Stomach (tissue), 8 donors: ENCODE measurements at regions not wholly inside any gene's neighbourhood (a gene's known extent, or its start where the extent isn't known, plus 50 kb on each side); places are given as distances from the start of the nearest gene placed in this dataset.
A peak's percentile ranks its signal among the peaks of the same experiment; 100 is the strongest.

Source experiments
- DNase-seq, 2 donors: peaks; one replicate each; pipeline versions ENCODE4 v3.0.0 to v3.0.0-alpha.2; 2013 to 2019
- H3K27ac ChIP-seq, 5 donors: fragments of 200-600 bp in 4 of 5; sonication (generic) in 4 of 5; one replicate each; pipeline ENCODE4 v1.5.1; 2013 to 2019; ENCODE audit warnings: mild to moderate bottlenecking in 1 of 5, moderate library complexity in 1 of 5
- H3K27me3 ChIP-seq, 3 donors: fragments of 200-600 bp; sonication (generic); one replicate each; pipeline ENCODE4 v1.5.1; 2017 to 2019; ENCODE audit warnings: mixed run types in 1 of 3
- H3K36me3 ChIP-seq, 4 donors: fragments of 200-600 bp; sonication (generic); 1 replicate in 3 of 4; 2 replicates in 1 of 4; pipeline ENCODE4 v1.5.1; 2016 to 2019
- H3K4me1 ChIP-seq, 4 donors: fragments of 200-600 bp; sonication (generic); one replicate each; pipeline ENCODE4 v1.5.1; 2016 to 2019
- H3K4me3 ChIP-seq, 4 donors: fragments of 200-600 bp; sonication (generic) in 3 of 4; one replicate each; pipeline ENCODE4 v1.5.1; 2016 to 2019; ENCODE audit warnings: mild to moderate bottlenecking in 1 of 4
- H3K9me3 ChIP-seq, 4 donors: fragments of 200-600 bp; sonication (generic); one replicate each; pipeline ENCODE4 v1.5.1; 2016 to 2019
- EP300 ChIP-seq: sonication (generic); formaldehyde crosslinking; IDR thresholded peaks from one replicate; pipeline ENCODE4 v1.6.1; 2017; ENCODE audit warnings: antibody characterized with exemption
- POLR2A ChIP-seq, 4 donors: fragments of 450-650 bp; IDR thresholded peaks; one replicate each; pipeline ENCODE4 v1.6.1; 2016; ENCODE audit warnings: antibody characterized with exemption in 4 of 4, control low read depth in 2 of 4, mild to moderate bottlenecking in 1 of 4, moderate library complexity in 1 of 4
- POLR2AphosphoS5 ChIP-seq, 3 donors: sonication (generic); formaldehyde crosslinking; IDR thresholded peaks; one replicate each; pipeline ENCODE4 v1.6.1; 2016; ENCODE audit warnings: antibody characterized with exemption in 3 of 3
- WGBS, 5 donors: extraction: QIAGEN DNeasy Blood & Tissue Kit in 3 of 5; methylation state at CpG; one replicate each; pipeline versions ENCODE4 v1.1.5 to v1.1.7; 2013 to 2018; 5-methylcytosine and 5-hydroxymethylcytosine counted together
- intact Hi-C: fragments of 100-400 bp; cut with DNase I; formaldehyde crosslinking; loops from one replicate; pipeline ENCODE4 v1.15.1; 2023; ENCODE audit warnings: low total_unique reads
- TF ChIP-seq, protein P1 (sequence below), 7 experiments: fragments of 450-650 bp in 4 of 7; fragments of 200-600 bp in 3 of 7; sonication (generic) in 3 of 7; IDR thresholded peaks; one replicate each; pipeline ENCODE4 v1.5.1; 2016 to 2019; ENCODE audit warnings: antibody characterized with exemption in 7 of 7, control low read depth in 2 of 7, mild to moderate bottlenecking in 1 of 7
- donor health status: healthy with polysubstance abuse.
- donor health status: Bipolar disorder and iron deficiency.
- donor health status: healthy.

DNA sequence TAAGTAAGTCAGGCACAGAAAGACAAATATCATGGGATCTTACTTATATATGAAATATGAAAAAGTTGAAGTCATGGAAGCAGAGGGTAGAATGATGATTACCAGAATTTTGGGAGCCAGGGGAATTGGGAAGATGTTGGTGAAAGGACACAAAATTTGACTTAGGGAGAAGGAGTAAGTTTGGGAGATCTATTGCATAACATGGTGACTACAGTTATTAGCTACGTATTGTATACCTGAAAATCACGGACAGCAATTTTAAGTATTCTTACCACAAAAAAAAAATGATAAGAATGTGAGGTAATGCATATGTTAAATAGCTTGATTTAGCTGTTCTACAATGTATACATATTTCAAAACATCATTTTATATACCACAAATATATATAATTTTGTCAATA, 94.2 kb upstream of the COL5A2 start:
- no peak for DNase-seq
- no peaks in the 10 kb centered on the region for H3K4me1 ChIP-seq
- intact Hi-C loops = loop anchor here (10.0 kb wide), 1 partner anchor 119 kb away; no protein-coding TSS in a partner anchor
- no peak overlapping the region for H3K27ac ChIP-seq
- TF ChIP-seq, protein P1, sequence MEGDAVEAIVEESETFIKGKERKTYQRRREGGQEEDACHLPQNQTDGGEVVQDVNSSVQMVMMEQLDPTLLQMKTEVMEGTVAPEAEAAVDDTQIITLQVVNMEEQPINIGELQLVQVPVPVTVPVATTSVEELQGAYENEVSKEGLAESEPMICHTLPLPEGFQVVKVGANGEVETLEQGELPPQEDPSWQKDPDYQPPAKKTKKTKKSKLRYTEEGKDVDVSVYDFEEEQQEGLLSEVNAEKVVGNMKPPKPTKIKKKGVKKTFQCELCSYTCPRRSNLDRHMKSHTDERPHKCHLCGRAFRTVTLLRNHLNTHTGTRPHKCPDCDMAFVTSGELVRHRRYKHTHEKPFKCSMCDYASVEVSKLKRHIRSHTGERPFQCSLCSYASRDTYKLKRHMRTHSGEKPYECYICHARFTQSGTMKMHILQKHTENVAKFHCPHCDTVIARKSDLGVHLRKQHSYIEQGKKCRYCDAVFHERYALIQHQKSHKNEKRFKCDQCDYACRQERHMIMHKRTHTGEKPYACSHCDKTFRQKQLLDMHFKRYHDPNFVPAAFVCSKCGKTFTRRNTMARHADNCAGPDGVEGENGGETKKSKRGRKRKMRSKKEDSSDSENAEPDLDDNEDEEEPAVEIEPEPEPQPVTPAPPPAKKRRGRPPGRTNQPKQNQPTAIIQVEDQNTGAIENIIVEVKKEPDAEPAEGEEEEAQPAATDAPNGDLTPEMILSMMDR (IDR thresholded peaks at IDR 0.05) = no peak
- no peak for TF ChIP-seq POLR2AphosphoS5 (IDR thresholded peaks at IDR 0.05)
- no peak for TF ChIP-seq POLR2A (IDR thresholded peaks at IDR 0.05)
- no peak for TF ChIP-seq EP300
- no peaks in the 10 kb centered on the region for H3K36me3 ChIP-seq
- no peak overlapping the region for H3K4me3 ChIP-seq
- no peaks in the 10 kb centered on the region for H3K9me3 ChIP-seq
- WGBS, 5 donors = 45 to 72% (median 46%) methylated on average over 2 of the region's 2 CpGs
- no peaks in the 10 kb centered on the region for H3K27me3 ChIP-seq

DNA sequence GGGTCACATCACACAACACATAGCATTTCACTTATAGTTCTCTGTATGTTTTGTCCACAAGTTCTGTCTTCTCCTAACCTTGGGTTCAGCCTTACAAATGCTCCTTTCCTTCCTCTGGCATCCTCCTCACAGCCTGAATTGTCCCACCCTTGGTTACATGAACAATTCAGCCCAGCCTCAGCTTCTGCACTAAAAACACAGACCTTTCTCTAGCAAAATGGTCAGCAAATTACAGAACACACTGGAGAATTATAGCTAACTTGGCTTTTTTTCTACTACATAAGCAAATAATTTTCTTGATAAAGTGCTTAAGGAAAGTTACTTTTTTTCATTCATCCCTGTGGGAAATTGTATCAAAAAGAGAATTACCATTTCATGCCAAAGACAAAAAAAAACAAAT, 94.8 kb upstream of the COL5A2 start:
- Histone ChIP-seq H3K4me3 (no peak overlapping the region), H3K9me3 (no peaks in the 10 kb centered on the region), H3K27ac (no peak overlapping the region), H3K4me1 (no peaks in the 10 kb centered on the region), H3K36me3 (no peaks in the 10 kb centered on the region), H3K27me3 (no peaks in the 10 kb centered on the region)
- TF ChIP-seq POLR2A (IDR thresholded peaks at IDR 0.05) (no peak), POLR2AphosphoS5 (IDR thresholded peaks at IDR 0.05) (no peak), EP300 (no peak)
- TF ChIP-seq, protein P1 (IDR thresholded peaks at IDR 0.05) = no peak
- intact Hi-C loops = loop anchor here (10.0 kb wide), 1 partner anchor 120 kb away; no protein-coding TSS in a partner anchor
- no peak for DNase-seq

DNA sequence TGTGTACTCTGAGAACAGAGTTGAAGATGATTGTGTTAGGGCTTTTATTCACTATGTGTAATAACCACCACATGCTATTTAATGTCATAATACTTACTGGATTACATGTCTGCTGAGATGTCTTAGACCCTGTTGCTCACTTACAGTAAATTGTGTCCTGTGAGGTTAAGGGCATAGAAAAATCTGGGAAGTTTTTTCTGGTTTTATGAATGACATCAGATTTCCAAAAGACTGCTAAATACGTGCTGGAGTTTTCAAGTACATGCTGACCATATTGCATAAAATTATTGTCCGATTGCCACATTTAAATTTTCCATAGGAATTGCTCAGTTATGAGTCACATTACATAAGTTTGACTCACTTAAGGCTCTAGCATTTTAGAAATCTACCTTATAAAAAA, 96.7 kb upstream of the COL5A2 start:
- WGBS, 5 donors = 79 to 92% (median 87%) methylated on average over 2 of the region's 2 CpGs
- H3K27ac ChIP-seq = no peak overlapping the region

DNA sequence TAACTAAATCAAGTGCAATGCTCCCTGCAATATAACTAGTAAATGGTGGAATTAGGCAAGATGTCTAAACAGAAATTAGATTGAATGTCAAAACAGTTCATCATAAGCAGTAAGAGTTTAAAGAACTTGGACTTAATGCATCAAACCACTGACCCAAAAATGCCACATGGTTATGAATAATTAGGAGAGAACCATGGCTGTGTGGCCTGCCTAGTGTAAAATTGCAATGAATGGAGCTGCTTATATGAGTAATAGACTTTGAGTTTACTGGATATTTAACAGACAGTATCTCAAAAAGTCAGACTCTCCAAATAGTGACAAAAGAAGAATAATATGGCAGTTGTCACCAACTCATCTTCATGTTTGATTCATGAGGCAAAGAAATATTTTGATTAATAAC, 101.6 kb upstream of the COL5A2 start:
- Histone ChIP-seq H3K4me1 (peaks cover 0 to 4% (median 0%) of the 10 kb centered on the region in 4 donors), H3K36me3 (no peaks in the 10 kb centered on the region), H3K27me3 (no peaks in the 10 kb centered on the region), H3K4me3 (no peak overlapping the region), H3K27ac (no peak overlapping the region), H3K9me3 (no peaks in the 10 kb centered on the region)
- no peak for DNase-seq
- TF ChIP-seq EP300 = no peak
- no peak for TF ChIP-seq POLR2AphosphoS5 (IDR thresholded peaks at IDR 0.05)
- no peak for TF ChIP-seq POLR2A (IDR thresholded peaks at IDR 0.05)
- TF ChIP-seq, protein P1 (IDR thresholded peaks at IDR 0.05) = no peak
- intact Hi-C loops = no loop called here

More for the DNA sequence above, 96.7 kb upstream of the COL5A2 start:
- peak in 1 of 2 donors; percentile 47 for DNase-seq
- Histone ChIP-seq H3K9me3 (no peaks in the 10 kb centered on the region), H3K4me3 (no peak overlapping the region), H3K36me3 (no peaks in the 10 kb centered on the region), H3K4me1 (no peaks in the 10 kb centered on the region), H3K27me3 (no peaks in the 10 kb centered on the region)
- intact Hi-C loops = loop anchor here (10.0 kb wide), 1 partner anchor 121 kb away; no protein-coding TSS in a partner anchor
- TF ChIP-seq POLR2A (IDR thresholded peaks at IDR 0.05) (no peak), EP300 (no peak), POLR2AphosphoS5 (IDR thresholded peaks at IDR 0.05) (no peak)
- TF ChIP-seq, protein P1 (IDR thresholded peaks at IDR 0.05) = no peak
